ENCODE measurements at regions not wholly inside any gene's neighbourhood (a gene's known extent, or its start where the extent isn't known, plus 50 kb on each side); places are given as distances from the start of the nearest gene placed in this dataset.

GRCh38 chr6:109315341-109316110, 66.7 kb downstream of the CD164 start:
- ATAC-seq (ENCODE audit: low FRiP score) (no peak), DNase-seq (ENCODE audit: low spot score) (no peak)
- TF ChIP-seq, protein P1, sequence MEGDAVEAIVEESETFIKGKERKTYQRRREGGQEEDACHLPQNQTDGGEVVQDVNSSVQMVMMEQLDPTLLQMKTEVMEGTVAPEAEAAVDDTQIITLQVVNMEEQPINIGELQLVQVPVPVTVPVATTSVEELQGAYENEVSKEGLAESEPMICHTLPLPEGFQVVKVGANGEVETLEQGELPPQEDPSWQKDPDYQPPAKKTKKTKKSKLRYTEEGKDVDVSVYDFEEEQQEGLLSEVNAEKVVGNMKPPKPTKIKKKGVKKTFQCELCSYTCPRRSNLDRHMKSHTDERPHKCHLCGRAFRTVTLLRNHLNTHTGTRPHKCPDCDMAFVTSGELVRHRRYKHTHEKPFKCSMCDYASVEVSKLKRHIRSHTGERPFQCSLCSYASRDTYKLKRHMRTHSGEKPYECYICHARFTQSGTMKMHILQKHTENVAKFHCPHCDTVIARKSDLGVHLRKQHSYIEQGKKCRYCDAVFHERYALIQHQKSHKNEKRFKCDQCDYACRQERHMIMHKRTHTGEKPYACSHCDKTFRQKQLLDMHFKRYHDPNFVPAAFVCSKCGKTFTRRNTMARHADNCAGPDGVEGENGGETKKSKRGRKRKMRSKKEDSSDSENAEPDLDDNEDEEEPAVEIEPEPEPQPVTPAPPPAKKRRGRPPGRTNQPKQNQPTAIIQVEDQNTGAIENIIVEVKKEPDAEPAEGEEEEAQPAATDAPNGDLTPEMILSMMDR (IDR thresholded peaks at IDR 0.05), result no peak

GRCh38 chr6:109314313-109314712, 68.0 kb downstream of the CD164 start:
- DNase-seq (ENCODE audit: low spot score) (no peak), ATAC-seq (ENCODE audit: low FRiP score) (no peak)
- TF ChIP-seq, protein P1 (IDR thresholded peaks at IDR 0.05), result no peak

DNA sequence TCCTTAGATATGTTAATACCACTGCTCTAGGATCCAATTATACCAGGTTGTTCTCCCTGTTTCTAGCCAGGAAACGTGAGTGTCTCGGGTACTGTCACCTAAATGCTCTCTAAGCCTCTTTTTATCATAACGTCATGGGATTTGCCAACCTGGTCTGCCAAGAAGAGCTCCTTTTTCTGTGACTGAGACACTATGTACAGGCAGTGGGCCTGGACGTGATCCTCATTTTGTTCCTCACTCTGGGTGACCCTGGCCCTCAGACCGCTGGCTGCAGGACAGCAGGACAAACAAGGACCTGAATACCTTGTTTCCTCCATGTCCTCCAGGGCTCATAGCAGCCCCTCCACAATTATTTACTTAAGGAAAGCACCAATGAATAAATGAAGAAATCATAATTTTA, 69.1 kb downstream of the CD164 start:
- no peak for DNase-seq (ENCODE audit: low spot score)
- TF ChIP-seq, protein P1 (IDR thresholded peaks at IDR 0.05), result no peak
- no peak for ATAC-seq (ENCODE audit: low FRiP score)

DNA sequence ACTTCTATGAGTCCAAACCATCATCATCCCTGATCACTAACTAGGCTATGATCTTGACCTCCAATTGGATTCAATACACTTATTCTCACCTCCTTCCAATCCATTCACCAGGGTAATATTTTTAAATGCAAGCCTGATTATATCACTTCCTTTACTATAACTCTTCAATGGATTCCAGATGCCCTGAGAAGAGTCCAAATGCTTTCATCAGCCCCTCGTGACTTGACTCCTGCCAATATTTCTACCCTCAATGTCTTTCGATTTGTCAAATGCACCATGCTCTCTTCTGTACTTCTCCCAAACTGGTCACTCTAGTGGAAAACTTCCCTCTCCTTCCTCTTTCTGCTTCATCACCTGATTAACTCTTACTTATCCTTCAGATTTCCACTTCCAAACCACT, 70.8 kb downstream of the CD164 start:
- TF ChIP-seq, protein P1 (IDR thresholded peaks at IDR 0.05), result no peak
- ATAC-seq (ENCODE audit: low FRiP score) (no peak), DNase-seq (ENCODE audit: low spot score) (no peak)

GRCh38 chr6:109309917-109310316, 72.3 kb downstream of the CD164 start:
- TF ChIP-seq, protein P1 (IDR thresholded peaks at IDR 0.05), result no peak
- no peak for DNase-seq (ENCODE audit: low spot score)
- no peak for ATAC-seq (ENCODE audit: low FRiP score)

DNA sequence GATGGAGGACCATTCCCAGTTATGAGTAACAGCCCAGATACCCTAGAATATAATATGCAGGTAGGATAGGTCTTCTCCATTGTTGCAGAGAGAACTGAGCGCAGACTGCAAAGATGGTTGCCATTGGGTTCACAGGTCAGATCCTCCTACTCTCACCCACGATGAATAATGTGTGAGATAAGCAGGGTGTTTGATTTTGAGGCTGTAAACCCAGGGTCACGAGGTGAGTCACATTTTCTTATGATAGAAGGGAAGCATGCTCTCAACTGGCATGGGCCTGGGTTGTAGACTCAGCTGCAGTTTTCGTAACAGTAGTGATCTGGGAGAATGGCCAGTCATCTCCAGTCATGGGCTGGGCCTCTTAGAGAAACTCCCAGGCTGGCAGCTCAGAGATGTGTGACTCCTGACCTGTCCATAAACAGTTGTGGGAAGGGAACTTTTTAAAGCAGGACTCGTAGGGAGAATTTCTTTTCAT, 74.2 kb downstream of the CD164 start:
- DNase-seq (ENCODE audit: low spot score), result no peak
- TF ChIP-seq, protein P1 (IDR thresholded peaks at IDR 0.05), result no peak
- ATAC-seq (ENCODE audit: low FRiP score), result peak; percentile 90

GRCh38 chr6:109306733-109307132, 75.5 kb downstream of the CD164 start:
- ATAC-seq (ENCODE audit: low FRiP score) (no peak), DNase-seq (ENCODE audit: low spot score) (no peak)
- TF ChIP-seq, protein P1 (IDR thresholded peaks at IDR 0.05), result no peak
